ENCODE measurements at regions not wholly inside any gene's neighbourhood (a gene's known extent, or its start where the extent isn't known, plus 50 kb on each side); places are given as distances from the start of the nearest gene placed in this dataset.

GRCh38 chr13:112178769-112179168, 111.8 kb downstream of the SOX1 start:
- no peak for TF ChIP-seq CTCF (IDR thresholded peaks at IDR 0.05)
- Histone ChIP-seq H3K4me3 (no peak overlapping the region), H3K36me3 (no peaks in the 10 kb centered on the region), H3K4me1 (no peaks in the 10 kb centered on the region), H3K9me3 (no peaks in the 10 kb centered on the region), H3K27me3 (no peaks in the 10 kb centered on the region), H3K27ac (no peak overlapping the region)
- intact Hi-C loops (cut with DNase I): no loop called here
- no peak for DNase-seq (ENCODE audit: low spot score in 2 of 2)

GRCh38 chr13:112179421-112179820, 112.5 kb downstream of the SOX1 start:
- intact Hi-C loops (cut with DNase I): no loop called here
- Histone ChIP-seq H3K4me1 (no peaks in the 10 kb centered on the region), H3K4me3 (no peak overlapping the region), H3K27ac (no peak overlapping the region), H3K27me3 (no peaks in the 10 kb centered on the region), H3K9me3 (no peaks in the 10 kb centered on the region), H3K36me3 (no peaks in the 10 kb centered on the region)
- TF ChIP-seq CTCF (IDR thresholded peaks at IDR 0.05): no peak
- no peak for DNase-seq (ENCODE audit: low spot score in 2 of 2)

- no peaks in the 10 kb centered on the region for H3K9me3 ChIP-seq
- H3K36me3 ChIP-seq: no peaks in the 10 kb centered on the region
- no peak for TF ChIP-seq CTCF (IDR thresholded peaks at IDR 0.05)
- no peak overlapping the region for H3K27ac ChIP-seq
- no peak for DNase-seq (ENCODE audit: low spot score in 2 of 2)
- H3K27me3 ChIP-seq: no peaks in the 10 kb centered on the region
- no peaks in the 10 kb centered on the region for H3K4me1 ChIP-seq
- no peak overlapping the region for H3K4me3 ChIP-seq
- intact Hi-C loops (cut with DNase I): no loop called here
Measured at GRCh38 chr13:112179995-112180394, 113.0 kb downstream of the SOX1 start.

GRCh38 chr13:112181336-112182067, 114.6 kb downstream of the SOX1 start:
- H3K4me1 ChIP-seq: no peaks in the 10 kb centered on the region
- TF ChIP-seq CTCF (IDR thresholded peaks at IDR 0.05): no peak
- H3K27me3 ChIP-seq: no peaks in the 10 kb centered on the region
- intact Hi-C loops (cut with DNase I): no loop called here
- no peak overlapping the region for H3K4me3 ChIP-seq
- no peak overlapping the region for H3K27ac ChIP-seq
- no peak for DNase-seq (ENCODE audit: low spot score in 2 of 2)
- no peaks in the 10 kb centered on the region for H3K36me3 ChIP-seq
- no peaks in the 10 kb centered on the region for H3K9me3 ChIP-seq

- no peak overlapping the region for H3K27ac ChIP-seq
- no peaks in the 10 kb centered on the region for H3K9me3 ChIP-seq
- no peak overlapping the region for H3K4me3 ChIP-seq
- intact Hi-C loops (cut with DNase I): no loop called here
- no peaks in the 10 kb centered on the region for H3K36me3 ChIP-seq
- DNase-seq (ENCODE audit: low spot score in 2 of 2): no peak
- H3K4me1 ChIP-seq: no peaks in the 10 kb centered on the region
- TF ChIP-seq CTCF (IDR thresholded peaks at IDR 0.05): no peak
- no peaks in the 10 kb centered on the region for H3K27me3 ChIP-seq
Measured at GRCh38 chr13:112182251-112182650, 115.3 kb downstream of the SOX1 start.
